ENCODE measurements at regions not wholly inside any gene's neighbourhood (a gene's known extent, or its start where the extent isn't known, plus 50 kb on each side); places are given as distances from the start of the nearest gene placed in this dataset.

GRCh38 chr6:170043150-170043819 lies 247.6 kb downstream of the DLL1 start:
- in situ Hi-C loops (cut with MboI; ENCODE audit: low pct_unique_long_range_greater_than_20kb, low sequenced_read_pairs, unreplicated experiment): no loop called here
- no peak for TF ChIP-seq CTCF (IDR thresholded peaks at IDR 0.05; ENCODE audit: extremely low read depth, insufficient read depth, missing control alignments)
- no peak for DNase-seq (ENCODE audit: low spot score)

- no peak for DNase-seq (ENCODE audit: low spot score)
Observed at GRCh38 chr6:170042596-170043118, 248.2 kb downstream of the DLL1 start.

GRCh38 chr6:170042123-170042522 lies 248.8 kb downstream of the DLL1 start:
- in situ Hi-C loops (cut with MboI; ENCODE audit: low pct_unique_long_range_greater_than_20kb, low sequenced_read_pairs, unreplicated experiment): no loop called here
- TF ChIP-seq CTCF (IDR thresholded peaks at IDR 0.05; ENCODE audit: extremely low read depth, insufficient read depth, missing control alignments): no peak
- no peak for DNase-seq (ENCODE audit: low spot score)

More at GRCh38 chr6:170042596-170043118, 248.2 kb downstream of the DLL1 start:
- no peak for TF ChIP-seq CTCF (IDR thresholded peaks at IDR 0.05; ENCODE audit: extremely low read depth, insufficient read depth, missing control alignments)
- in situ Hi-C loops (cut with MboI; ENCODE audit: low pct_unique_long_range_greater_than_20kb, low sequenced_read_pairs, unreplicated experiment): no loop called here

GRCh38 chr6:170041526-170041925 lies 249.4 kb downstream of the DLL1 start:
- DNase-seq (ENCODE audit: low spot score): no peak
- in situ Hi-C loops (cut with MboI; ENCODE audit: low pct_unique_long_range_greater_than_20kb, low sequenced_read_pairs, unreplicated experiment): no loop called here
- TF ChIP-seq CTCF (IDR thresholded peaks at IDR 0.05; ENCODE audit: extremely low read depth, insufficient read depth, missing control alignments): no peak

GRCh38 chr6:170040906-170041305 lies 250.0 kb downstream of the DLL1 start:
- in situ Hi-C loops (cut with MboI; ENCODE audit: low pct_unique_long_range_greater_than_20kb, low sequenced_read_pairs, unreplicated experiment): no loop called here

GRCh38 chr6:170040115-170040500 lies 250.8 kb downstream of the DLL1 start:
- DNase-seq (ENCODE audit: low spot score): no peak
- no peak for TF ChIP-seq CTCF (IDR thresholded peaks at IDR 0.05; ENCODE audit: extremely low read depth, insufficient read depth, missing control alignments)
- in situ Hi-C loops (cut with MboI; ENCODE audit: low pct_unique_long_range_greater_than_20kb, low sequenced_read_pairs, unreplicated experiment): no loop called here

More at GRCh38 chr6:170040906-170041305, 250.0 kb downstream of the DLL1 start:
- TF ChIP-seq CTCF (IDR thresholded peaks at IDR 0.05; ENCODE audit: extremely low read depth, insufficient read depth, missing control alignments): no peak
- no peak for DNase-seq (ENCODE audit: low spot score)

All from GM13977 (cell line).